Activated B cell treated with CpG ODN at 0.5 μM for 24 hours (primary cell): ENCODE measurements at regions not wholly inside any gene's neighbourhood (a gene's known extent, or its start where the extent isn't known, plus 50 kb on each side); places are given as distances from the start of the nearest gene placed in this dataset.

Experiments used
- ATAC-seq: fragments of 200-7000 bp; cut with Tn5 transposase; one replicate; pipeline ENCODE4 v1.10.0; 2021; ENCODE audit warnings: low read depth, mild to moderate bottlenecking, moderate library complexity
- CTCF ChIA-PET: fragments of 350-600 bp; sonication (Branson Sonifier 250); formaldehyde crosslinking; loops from one replicate; lab custom pipeline; 2021; ENCODE audit warnings: antibody characterized with exemption; lab: Charles Lee
- POLR2A ChIA-PET: fragments of 350-600 bp; sonication (Branson Sonifier 250); formaldehyde crosslinking; loops from one replicate; lab custom pipeline; 2021; ENCODE audit warnings: antibody characterized with exemption; lab: Charles Lee
- DNase-seq: peaks from one replicate; pipeline ENCODE4 v3.0.0; 2022
- H3K27ac Mint-ChIP-seq: one replicate; pipeline ENCODE4 v1.8.0; 2020; ENCODE audit warnings: mixed read lengths
- H3K27me3 Mint-ChIP-seq: one replicate; pipeline ENCODE4 v1.8.0; 2021; ENCODE audit warnings: mixed read lengths
- H3K36me3 Mint-ChIP-seq: one replicate; pipeline ENCODE4 v1.8.0; 2021; ENCODE audit warnings: low read depth, mixed read lengths
- H3K4me1 Mint-ChIP-seq: one replicate; pipeline ENCODE4 v1.8.0; 2021; ENCODE audit warnings: mixed read lengths
- H3K4me3 Mint-ChIP-seq: one replicate; pipeline ENCODE4 v1.8.0; 2020; ENCODE audit warnings: mild to moderate bottlenecking, mixed read lengths
- H3K9me3 Mint-ChIP-seq: one replicate; pipeline ENCODE4 v1.8.0; 2020; ENCODE audit warnings: mixed read lengths
- CTCF ChIP-seq: fragments of 200-600 bp; IDR thresholded peaks from one replicate; pipeline ENCODE4 v1.8.0; 2022; ENCODE audit warnings: antibody characterized with exemption, mild to moderate bottlenecking
- intact Hi-C: fragments of 100-400 bp; cut with micrococcal nuclease; formaldehyde crosslinking; loops from one replicate; pipeline ENCODE4 v1.15.1; 2024

DNA sequence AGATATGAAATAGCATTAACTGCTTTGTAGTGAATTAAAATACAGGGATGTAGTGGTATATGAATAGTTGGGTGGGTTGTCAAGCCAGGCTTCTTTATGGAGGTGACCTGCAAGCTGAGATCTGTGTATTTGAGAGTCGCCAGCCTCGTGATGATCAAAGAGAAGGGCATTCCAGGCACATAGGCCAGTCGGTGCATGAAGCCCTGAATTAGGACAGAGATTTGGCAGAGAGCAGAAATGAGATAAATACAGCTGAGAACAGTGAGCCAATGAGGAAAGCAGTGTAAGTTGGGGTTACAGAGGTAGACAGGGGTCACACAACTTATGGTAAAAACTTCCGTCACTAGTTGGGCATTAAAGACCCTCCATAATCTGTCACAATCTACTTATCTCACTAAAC, 641.9 kb downstream of the OTOL1 start:
- CTCF ChIA-PET, result no interaction called here
- no peaks in the 10 kb centered on the region for H3K9me3 Mint-ChIP-seq
- H3K27me3 Mint-ChIP-seq, result no peaks in the 10 kb centered on the region

GRCh38 chr3:162139841-162140240, 643.2 kb downstream of the OTOL1 start:
- intact Hi-C loops, result no loop called here
- CTCF ChIA-PET, result no interaction called here

More for the DNA sequence above, 641.9 kb downstream of the OTOL1 start:
- DNase-seq (no peak), ATAC-seq (no peak)
- intact Hi-C loops, result no loop called here
- no peak for TF ChIP-seq CTCF
- Mint-ChIP-seq H3K36me3 (no peaks in the 10 kb centered on the region), H3K4me3 (no peak overlapping the region), H3K27ac (no peak overlapping the region), H3K4me1 (no peaks in the 10 kb centered on the region)
- POLR2A ChIA-PET, result no interaction called here

DNA sequence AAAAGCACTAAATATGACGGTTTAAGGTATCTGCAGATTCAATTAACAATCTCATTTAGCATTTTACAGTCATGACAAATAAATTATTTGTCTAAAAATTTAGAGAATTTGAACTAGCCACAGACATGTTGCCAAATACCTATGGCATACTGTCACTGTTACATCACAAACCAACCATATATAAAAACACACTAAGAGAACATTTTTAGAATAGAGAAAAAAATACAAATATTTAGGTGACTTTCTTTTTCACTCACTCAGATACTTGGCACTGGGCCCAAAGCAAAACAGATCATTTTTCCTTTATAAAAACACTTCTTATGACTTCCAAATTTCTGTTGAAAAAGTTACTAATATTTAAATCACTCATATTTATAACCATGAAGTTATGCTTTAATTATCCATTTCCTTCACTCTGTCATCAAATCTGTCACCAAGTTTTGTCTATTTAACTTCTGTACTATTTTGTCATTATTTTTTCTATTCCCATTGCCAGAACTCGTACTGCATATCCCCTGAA, 644.7 kb downstream of the OTOL1 start:
- no peak overlapping the region for H3K4me3 Mint-ChIP-seq
- intact Hi-C loops, result no loop called here
- no peaks in the 10 kb centered on the region for H3K27me3 Mint-ChIP-seq
- ChIA-PET CTCF (no interaction called here), POLR2A (no interaction called here)
- H3K36me3 Mint-ChIP-seq, result no peaks in the 10 kb centered on the region
- TF ChIP-seq CTCF, result no peak
- no peak for DNase-seq
- ATAC-seq, result no peak
- no peak overlapping the region for H3K27ac Mint-ChIP-seq
- H3K9me3 Mint-ChIP-seq, result no peaks in the 10 kb centered on the region
- no peaks in the 10 kb centered on the region for H3K4me1 Mint-ChIP-seq

More at GRCh38 chr3:162139841-162140240, 643.2 kb downstream of the OTOL1 start:
- Mint-ChIP-seq H3K9me3 (no peaks in the 10 kb centered on the region), H3K4me1 (no peaks in the 10 kb centered on the region), H3K4me3 (no peak overlapping the region), H3K27me3 (no peaks in the 10 kb centered on the region), H3K36me3 (no peaks in the 10 kb centered on the region), H3K27ac (no peak overlapping the region)
- no peak for TF ChIP-seq CTCF
- ATAC-seq (no peak), DNase-seq (no peak)
- POLR2A ChIA-PET, result no interaction called here

- no peaks in the 10 kb centered on the region for H3K36me3 Mint-ChIP-seq
- intact Hi-C loops, result no loop called here
- H3K27me3 Mint-ChIP-seq, result no peaks in the 10 kb centered on the region
- CTCF ChIA-PET, result no interaction called here
- no peak for DNase-seq
- no peaks in the 10 kb centered on the region for H3K9me3 Mint-ChIP-seq
- no peak for ATAC-seq
- no peaks in the 10 kb centered on the region for H3K4me1 Mint-ChIP-seq
- no peak overlapping the region for H3K4me3 Mint-ChIP-seq
- no peak overlapping the region for H3K27ac Mint-ChIP-seq
- no peak for TF ChIP-seq CTCF
- POLR2A ChIA-PET, result no interaction called here
Observed at GRCh38 chr3:162142511-162142910, 645.9 kb downstream of the OTOL1 start.

- Mint-ChIP-seq H3K4me3 (no peak overlapping the region), H3K27me3 (no peaks in the 10 kb centered on the region), H3K36me3 (no peaks in the 10 kb centered on the region), H3K4me1 (no peaks in the 10 kb centered on the region), H3K9me3 (no peaks in the 10 kb centered on the region), H3K27ac (no peak overlapping the region)
- POLR2A ChIA-PET, result no interaction called here
- ATAC-seq (no peak), DNase-seq (no peak)
- no peak for TF ChIP-seq CTCF
- intact Hi-C loops, result no loop called here
- CTCF ChIA-PET, result no interaction called here
Observed at GRCh38 chr3:162143180-162143579, 646.6 kb downstream of the OTOL1 start.
